SK-N-MC (cell line): ENCODE measurements at regions not wholly inside any gene's neighbourhood (a gene's known extent, or its start where the extent isn't known, plus 50 kb on each side); places are given as distances from the start of the nearest gene placed in this dataset.
"Not testable (repeated sequence)": the region's sequence is repeated elsewhere in the genome, so short reads cannot be mapped to it uniquely, and the experiment has no call there.

Source experiments
- DNase-seq: peaks from one replicate; pipeline ENCODE4 v3.0.0-alpha.2; 2011; ENCODE audit warnings: low read depth, low spot score
- H3K27ac ChIP-seq: fragments of 200-600 bp; sonication (generic); 2 replicates; pipeline ENCODE4 v1.5.1; 2016; ENCODE audit warnings: mixed run types
- H3K36me3 ChIP-seq: fragments of 200-600 bp; sonication (generic); 2 replicates; pipeline ENCODE4 v1.6.1; 2017; ENCODE audit warnings: antibody characterized with exemption, low read length, mixed read lengths; ENCODE audit not compliant: insufficient read depth
- H3K4me3 ChIP-seq: fragments of 200-600 bp; sonication (generic); 2 replicates; pipeline ENCODE4 v1.5.1; 2016
- H3K9ac ChIP-seq: fragments of 200-600 bp; sonication (generic); 2 replicates; pipeline ENCODE4 v1.8.0; 2017; ENCODE audit warnings: mixed run types, mixed read lengths; ENCODE audit not compliant: insufficient read length
- H3K9me3 ChIP-seq: fragments of 200-600 bp; sonication (generic); 2 replicates; pipeline ENCODE4 v1.6.1; 2017; ENCODE audit warnings: low read depth, mild to moderate bottlenecking, antibody characterized with exemption, low read length, moderate library complexity, mixed read lengths
- EZH2 ChIP-seq: fragments of 200-600 bp; sonication (generic); IDR thresholded peaks from one replicate; pipeline ENCODE4 v1.6.1; 2017; ENCODE audit warnings: antibody characterized with exemption
- FOXP2 ChIP-seq: optimal IDR thresholded peaks from 2 replicates; pipeline ENCODE3; 2011; ENCODE audit warnings: mild to moderate bottlenecking, moderate library complexity; ENCODE audit not compliant: insufficient read depth; ENCODE audit errors: extremely low read length, control extremely low read depth
- POLR2AphosphoS5 ChIP-seq: IDR thresholded peaks from 2 replicates; pipeline ENCODE4 v1.6.1; 2012; ENCODE audit warnings: mild to moderate bottlenecking, low read depth, low read length, borderline replicate concordance

- no peak for DNase-seq
- Histone ChIP-seq H3K9ac (no peak overlapping the region), H3K36me3 (no peaks in the 10 kb centered on the region), H3K27ac (no peak overlapping the region), H3K9me3 (no peaks in the 10 kb centered on the region), H3K4me3 (no peak overlapping the region)
- no peak for TF ChIP-seq POLR2AphosphoS5
- no peak for TF ChIP-seq EZH2
- TF ChIP-seq FOXP2, result no peak
Observed at GRCh38 chr1:228837817-228838716, 102.8 kb downstream of the RHOU start.

GRCh38 chr1:228838717-228839500 lies 103.6 kb downstream of the RHOU start:
- Histone ChIP-seq H3K27ac (no peak overlapping the region), H3K9me3 (no peaks in the 10 kb centered on the region), H3K9ac (no peak overlapping the region), H3K4me3 (no peak overlapping the region), H3K36me3 (no peaks in the 10 kb centered on the region)
- no peak for DNase-seq
- TF ChIP-seq EZH2 (no peak), POLR2AphosphoS5 (no peak), FOXP2 (no peak)

DNA sequence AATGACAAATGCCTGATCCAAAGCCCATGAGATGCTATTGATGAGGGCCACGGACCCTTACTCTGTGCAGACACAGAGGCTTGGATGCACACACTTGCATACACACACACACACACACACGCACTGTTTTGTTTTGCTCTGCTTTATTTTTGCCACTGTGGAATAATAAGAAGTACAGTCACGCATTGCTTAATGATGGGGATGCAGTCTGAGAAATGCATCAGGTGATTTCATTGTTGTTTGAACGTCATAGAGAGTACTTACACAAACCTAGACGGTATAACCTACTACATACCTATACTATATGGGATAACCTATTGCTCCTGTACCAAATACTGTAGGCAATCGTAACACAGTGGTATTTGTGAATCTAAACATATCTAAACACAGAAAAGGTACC lies 104.4 kb downstream of the RHOU start:
- H3K27ac ChIP-seq, result no peak overlapping the region
- DNase-seq, result no peak
- no peak overlapping the region for H3K9ac ChIP-seq
- TF ChIP-seq FOXP2 (no peak), POLR2AphosphoS5 (no peak), EZH2 (no peak)
- H3K4me3 ChIP-seq, result no peak overlapping the region
- H3K9me3 ChIP-seq, result no peaks in the 10 kb centered on the region
- no peaks in the 10 kb centered on the region for H3K36me3 ChIP-seq

DNA sequence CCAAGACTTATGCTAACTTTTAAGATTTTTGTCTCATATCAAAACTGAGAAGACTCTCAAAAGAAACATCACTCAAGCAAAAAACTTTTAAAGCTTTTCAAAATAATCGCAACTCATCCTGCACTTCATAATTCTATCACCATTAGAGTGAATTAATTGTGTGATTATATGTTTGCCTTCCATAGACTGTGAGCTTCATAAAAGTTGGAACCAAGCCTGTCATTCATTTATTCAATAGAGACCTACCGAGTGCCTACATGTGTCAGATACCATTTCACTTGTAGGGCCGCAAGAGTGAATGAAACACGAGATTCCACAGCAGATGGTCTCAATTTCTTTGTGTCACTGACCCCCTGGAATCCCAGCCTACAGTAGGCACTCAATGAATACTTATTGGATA lies 106.4 kb downstream of the RHOU start:
- no peak for DNase-seq

GRCh38 chr1:228842094-228842775 lies 107.0 kb downstream of the RHOU start:
- no peak overlapping the region for H3K9ac ChIP-seq
- no peak overlapping the region for H3K4me3 ChIP-seq
- no peaks in the 10 kb centered on the region for H3K36me3 ChIP-seq
- H3K27ac ChIP-seq, result no peak overlapping the region
- H3K9me3 ChIP-seq, result no peaks in the 10 kb centered on the region
- TF ChIP-seq POLR2AphosphoS5, result no peak
- no peak for TF ChIP-seq EZH2
- TF ChIP-seq FOXP2, result no peak
- DNase-seq, result no peak

More for the DNA sequence above, 106.4 kb downstream of the RHOU start:
- no peak for TF ChIP-seq EZH2
- TF ChIP-seq POLR2AphosphoS5, result no peak
- no peak for TF ChIP-seq FOXP2
- Histone ChIP-seq H3K9ac (no peak overlapping the region), H3K36me3 (no peaks in the 10 kb centered on the region), H3K27ac (no peak overlapping the region), H3K4me3 (no peak overlapping the region), H3K9me3 (no peaks in the 10 kb centered on the region)

DNA sequence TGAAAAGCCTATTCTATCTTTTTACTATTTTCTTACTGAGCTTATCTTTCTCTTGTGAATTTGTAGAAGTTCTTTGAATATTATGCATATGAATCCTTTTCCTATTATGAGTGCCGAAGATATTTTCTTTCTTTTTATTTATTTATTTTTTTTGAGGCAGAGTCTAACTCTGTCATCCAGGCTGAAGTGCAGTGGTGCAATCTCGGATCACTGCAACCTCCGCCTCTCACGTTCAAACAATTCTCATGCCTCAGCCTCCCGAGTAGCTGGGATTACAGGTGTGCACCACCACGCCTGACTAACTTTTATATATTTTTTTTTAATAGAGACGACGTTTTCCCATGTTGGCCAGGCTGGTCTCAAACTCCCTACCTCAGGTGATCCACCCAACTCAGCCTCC lies 109.8 kb downstream of the RHOU start:
- no peak for TF ChIP-seq EZH2
- TF ChIP-seq POLR2AphosphoS5, result no peak
- no peak for TF ChIP-seq FOXP2
- Histone ChIP-seq H3K4me3 (no peak overlapping the region), H3K36me3 (no peaks in the 10 kb centered on the region), H3K27ac (no peak overlapping the region), H3K9me3 (no peaks in the 10 kb centered on the region), H3K9ac (no peak overlapping the region)
- DNase-seq, result no peak

DNA sequence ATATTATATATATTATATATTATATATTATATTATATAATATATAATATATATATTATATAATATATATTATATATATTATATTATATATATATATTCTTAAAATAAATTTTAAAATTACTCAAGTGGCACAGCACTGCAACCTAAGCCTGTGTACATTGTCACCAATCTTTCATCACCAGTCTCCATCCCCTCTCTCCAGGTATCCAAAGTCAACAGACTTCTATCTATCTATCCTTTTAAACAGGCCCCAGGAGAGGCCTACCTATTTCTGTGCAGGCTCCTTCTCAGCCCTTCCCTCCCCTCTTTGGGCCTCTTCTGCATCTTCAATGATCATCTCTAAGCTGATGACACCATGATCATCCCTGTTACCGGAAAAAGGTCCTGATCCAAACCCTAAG lies 111.7 kb downstream of the RHOU start:
- Histone ChIP-seq H3K27ac (no peak overlapping the region), H3K9ac (no peak overlapping the region), H3K9me3 (no peaks in the 10 kb centered on the region), H3K4me3 (no peak overlapping the region), H3K36me3 (no peaks in the 10 kb centered on the region)
- TF ChIP-seq FOXP2 (no peak), POLR2AphosphoS5 (no peak), EZH2 (no peak)
- no peak for DNase-seq

GRCh38 chr1:228847451-228847850 lies 112.2 kb downstream of the RHOU start:
- H3K36me3 ChIP-seq, H3K9ac ChIP-seq, H3K4me3 ChIP-seq, H3K9me3 ChIP-seq, DNase-seq, H3K27ac ChIP-seq: not testable (repeated sequence)
